Heart left ventricle (tissue), 16 donors: ENCODE measurements at regions not wholly inside any gene's neighbourhood (a gene's known extent, or its start where the extent isn't known, plus 50 kb on each side); places are given as distances from the start of the nearest gene placed in this dataset.

ENCODE experiments used
- ATAC-seq, 4 donors: fragments of 200-7000 bp; cut with Tn5 transposase; one replicate each; pipeline ENCODE4 v1.9.1; 2020 to 2022; ENCODE audit warnings: moderate library complexity in 4 of 4, mild to moderate bottlenecking in 3 of 4, moderate number of reproducible peaks in 1 of 4
- DNase-seq, 5 donors: peaks; one replicate each; pipeline ENCODE4 v3.0.0-alpha.2; 2020
- H3K27ac ChIP-seq, 12 donors: fragments of 200-600 bp; sonication (generic) in 4 of 12; one replicate each; pipeline versions ENCODE4 v1.5.0 to v1.8.0; 2016 to 2022; ENCODE audit warnings: mild to moderate bottlenecking in 2 of 12
- H3K27me3 ChIP-seq, 9 donors: fragments of 200-600 bp; sonication (generic) in 2 of 9; one replicate each; pipeline versions ENCODE4 v1.5.1 to v1.8.0; 2016 to 2022; ENCODE audit warnings: mild to moderate bottlenecking in 3 of 9
- H3K36me3 ChIP-seq, 9 donors: fragments of 200-600 bp; sonication (generic) in 2 of 9; one replicate each; pipeline versions ENCODE4 v1.5.0 to v1.8.0; 2018 to 2022; ENCODE audit warnings: mild to moderate bottlenecking in 2 of 9
- H3K4me1 ChIP-seq, 12 donors: fragments of 200-600 bp; sonication (generic) in 4 of 12; one replicate each; pipeline versions ENCODE4 v1.5.0 to v1.8.0; 2016 to 2022; ENCODE audit warnings: mild to moderate bottlenecking in 3 of 12
- H3K4me3 ChIP-seq, 12 donors: fragments of 200-600 bp; sonication (generic) in 4 of 12; one replicate each; pipeline versions ENCODE4 v1.5.0 to v1.8.0; 2017 to 2022; ENCODE audit warnings: mild to moderate bottlenecking in 9 of 12, moderate library complexity in 4 of 12
- H3K9me3 ChIP-seq, 12 donors: fragments of 200-600 bp; sonication (generic) in 4 of 12; one replicate each; pipeline versions ENCODE4 v1.5.0 to v1.8.0; 2016 to 2022; ENCODE audit warnings: mild to moderate bottlenecking in 1 of 12
- CTCF ChIP-seq, 12 donors: fragments of 200-600 bp; sonication (generic) in 4 of 12; IDR thresholded peaks; one replicate each; pipeline versions ENCODE4 v1.5.0 to v1.8.0; 2018 to 2022; ENCODE audit warnings: antibody characterized with exemption in 12 of 12, mild to moderate bottlenecking in 5 of 12
- POLR2A ChIP-seq, 2 donors: fragments of 450-650 bp; IDR thresholded peaks; one replicate each; pipeline ENCODE4 v1.6.1; 2017; ENCODE audit warnings: antibody characterized with exemption in 2 of 2, mild to moderate bottlenecking in 2 of 2, moderate library complexity in 2 of 2
- WGBS, 4 donors: extraction: QIAGEN DNeasy Blood & Tissue Kit in 2 of 4; methylation state at CpG; one replicate each; pipeline versions ENCODE4 v1.1.5 to v1.1.7; 2013 to 2018; 5-methylcytosine and 5-hydroxymethylcytosine counted together
- intact Hi-C, 10 donors: fragments of 100-400 bp; cut with DNase I; formaldehyde crosslinking; loops; one replicate each; pipeline versions ENCODE4 v1.11.1 to v1.14.2; 2022
- donor health status: ischemic (EF 13 %, LVEDD 7.1; RV severe dilation, severe dysfunction).
- donor health status: healthy with polysubstance abuse.
- donor health status: DM: no; HTN: yes; CAD: no.
- donor health status: DM: no; HTN: no; CAD: no.
- donor health status: ischemic (EF 25% LVEDD 6.9; RV normal size, moderate dysfunction).
- donor health status: ischemic (EF 25% LVEDD 5.7; RV mildly dilated, moderate dysfunction).
- donor health status: healthy.
- donor health status: DM: yes; HTN: yes; CAD: no.
- donor health status: ischemic (EF 35%, LVEDD 5.7; RV mildly dilated, moderate dysfunction).
- donor health status: nonischemic (EF 11% LVEDD 7.7; RV severe dilation, severe dysfunction).
- donor health status: DM: yes; HTN: yes; CAD: no.
- donor health status: PGD.
- donor health status: ischemic (EF 29% LVEDD 5.4; RV normal size, mild dysfunction).
- donor health status: nonischemic (EF 23%, LVEDD 6.1; RV moderate dilation, normal function).

- TF ChIP-seq POLR2A (IDR thresholded peaks at IDR 0.05) (no peak), CTCF (IDR thresholded peaks at IDR 0.05) (no peak)
- no peak for DNase-seq
- Histone ChIP-seq H3K4me1 (no peaks in the 10 kb centered on the region), H3K9me3 (peaks cover 0 to 7% (median 0%) of the 10 kb centered on the region in 12 donors), H3K36me3 (no peaks in the 10 kb centered on the region), H3K4me3 (no peak overlapping the region), H3K27ac (no peak overlapping the region), H3K27me3 (no peaks in the 10 kb centered on the region)
- ATAC-seq: no peak
- intact Hi-C loops: no loop called here
- 93 to 95% (median 94%) methylated on average over 2 of the region's 2 CpGs for WGBS, 4 donors
Measured at GRCh38 chr2:65813631-65814173, 381.3 kb upstream of the SPRED2 start.

GRCh38 chr2:65812887-65813286, 380.5 kb upstream of the SPRED2 start:
- WGBS, 4 donors: 73 to 90% (median 87%) methylated on average over 3 of the region's 3 CpGs
- ATAC-seq (no peak), DNase-seq (no peak)
- TF ChIP-seq CTCF (IDR thresholded peaks at IDR 0.05) (no peak), POLR2A (IDR thresholded peaks at IDR 0.05) (no peak)
- Histone ChIP-seq H3K27me3 (no peaks in the 10 kb centered on the region), H3K4me3 (no peak overlapping the region), H3K27ac (no peak overlapping the region), H3K9me3 (peaks cover 0 to 16% (median 4%) of the 10 kb centered on the region in 12 donors), H3K4me1 (no peaks in the 10 kb centered on the region), H3K36me3 (no peaks in the 10 kb centered on the region)
- intact Hi-C loops: no loop called here

GRCh38 chr2:65807942-65808341, 375.5 kb upstream of the SPRED2 start:
- ATAC-seq (no peak), DNase-seq (no peak)
- Histone ChIP-seq H3K4me3 (no peak overlapping the region), H3K4me1 (no peaks in the 10 kb centered on the region), H3K27ac (no peak overlapping the region), H3K36me3 (no peaks in the 10 kb centered on the region), H3K27me3 (no peaks in the 10 kb centered on the region), H3K9me3 (peaks cover 0 to 27% (median 7%) of the 10 kb centered on the region in 12 donors)
- intact Hi-C loops: no loop called here
- TF ChIP-seq CTCF (IDR thresholded peaks at IDR 0.05) (no peak), POLR2A (IDR thresholded peaks at IDR 0.05) (no peak)
- 82 to 92% (median 88%) methylated on average over 4 of the region's 4 CpGs for WGBS, 4 donors

GRCh38 chr2:65804777-65805176, 372.4 kb upstream of the SPRED2 start:
- Histone ChIP-seq H3K27me3 (no peaks in the 10 kb centered on the region), H3K27ac (no peak overlapping the region), H3K9me3 (peaks cover 0 to 27% (median 7%) of the 10 kb centered on the region in 12 donors), H3K36me3 (no peaks in the 10 kb centered on the region), H3K4me1 (no peaks in the 10 kb centered on the region), H3K4me3 (no peak overlapping the region)
- intact Hi-C loops: loop anchor here in 2 of 10 donors (1.0 to 5.0 kb wide), 2 partner anchors 16 to 162 kb away; no protein-coding TSS in a partner anchor
- ATAC-seq (no peak), DNase-seq (no peak)
- TF ChIP-seq CTCF (IDR thresholded peaks at IDR 0.05): no peak
- TF ChIP-seq POLR2A (IDR thresholded peaks at IDR 0.05): no peak
- WGBS, 4 donors: 94 to 98% (median 95%) methylated on average over 3 of the region's 3 CpGs
